Pons (tissue), 1 donor: ENCODE measurements at regions not wholly inside any gene's neighbourhood (a gene's known extent, or its start where the extent isn't known, plus 50 kb on each side); places are given as distances from the start of the nearest gene placed in this dataset.
A peak's percentile ranks its signal among the peaks of the same experiment; 100 is the strongest.
"Not testable (repeated sequence)": the region's sequence is repeated elsewhere in the genome, so short reads cannot be mapped to it uniquely, and the experiment has no call there.

ENCODE experiments used
- DNase-seq: peaks from one replicate; pipeline ENCODE4 v3.0.0-alpha.2; 2016; ENCODE audit warnings: low spot score

DNA sequence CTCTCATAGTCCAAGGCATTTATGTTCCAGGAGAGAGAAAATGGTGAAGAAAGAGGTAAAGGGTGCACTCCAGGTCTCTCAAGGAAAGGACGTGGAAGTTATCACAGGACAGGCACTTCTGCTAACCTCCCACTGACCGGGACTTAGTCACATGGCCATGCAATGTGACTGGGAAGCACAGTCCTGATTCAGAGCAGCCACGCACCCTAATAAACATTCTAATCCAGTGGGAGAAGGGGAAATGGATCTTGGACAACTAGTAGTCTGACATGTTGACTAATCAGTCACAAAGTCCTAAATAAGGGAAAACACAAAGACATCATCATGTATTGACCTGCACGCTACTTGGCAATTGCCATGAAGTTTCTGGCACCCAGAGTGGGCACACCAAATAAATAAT, 417.5 kb upstream of the ZMIZ1 start:
- DNase-seq: no peak

DNA sequence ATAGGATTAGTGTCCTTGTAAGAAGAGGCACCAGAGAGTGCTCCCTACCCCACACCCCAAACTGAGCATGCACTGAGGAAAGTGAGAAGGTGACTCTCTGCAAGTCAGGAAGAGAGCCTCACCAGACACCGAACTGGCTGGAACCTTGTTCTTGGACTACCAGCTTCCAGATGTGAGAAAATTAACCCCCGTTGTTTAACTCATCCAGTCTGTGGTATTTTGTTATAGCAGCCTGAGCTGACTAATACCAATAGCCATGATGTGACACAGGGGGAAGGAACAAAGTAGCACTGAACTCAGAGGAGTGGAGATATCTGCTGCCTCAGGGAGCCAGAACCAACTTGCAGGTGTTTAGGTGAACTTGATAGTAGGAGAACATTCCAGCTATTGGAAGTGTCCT, 415.2 kb upstream of the ZMIZ1 start:
- no peak for DNase-seq

DNA sequence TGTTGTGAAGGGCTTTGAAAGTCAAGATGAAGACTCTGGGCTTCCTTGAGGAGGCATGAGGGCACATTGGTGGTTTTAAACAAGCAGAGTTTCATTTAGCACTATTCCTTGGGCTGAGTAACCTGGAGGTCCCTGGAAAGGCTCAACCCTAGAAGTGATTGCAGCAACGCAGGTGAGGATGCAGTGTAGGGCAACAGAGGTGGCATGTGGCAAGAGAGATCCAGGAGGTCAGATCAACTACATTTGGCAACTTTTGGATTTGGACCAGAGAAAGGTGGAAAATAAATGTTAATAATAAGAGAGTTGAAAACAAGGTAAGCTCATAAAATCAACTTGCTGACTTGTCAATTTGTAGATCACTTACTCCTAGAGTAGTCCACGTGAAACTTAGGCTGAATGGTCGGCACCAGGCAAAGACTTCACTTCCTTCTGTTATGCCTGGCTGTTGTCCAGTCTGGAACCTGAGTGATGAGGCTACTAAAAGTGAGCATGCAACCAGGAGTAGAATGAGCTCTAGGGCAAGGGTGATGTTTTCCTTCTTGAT, 414.6 kb upstream of the ZMIZ1 start:
- no peak for DNase-seq

DNA sequence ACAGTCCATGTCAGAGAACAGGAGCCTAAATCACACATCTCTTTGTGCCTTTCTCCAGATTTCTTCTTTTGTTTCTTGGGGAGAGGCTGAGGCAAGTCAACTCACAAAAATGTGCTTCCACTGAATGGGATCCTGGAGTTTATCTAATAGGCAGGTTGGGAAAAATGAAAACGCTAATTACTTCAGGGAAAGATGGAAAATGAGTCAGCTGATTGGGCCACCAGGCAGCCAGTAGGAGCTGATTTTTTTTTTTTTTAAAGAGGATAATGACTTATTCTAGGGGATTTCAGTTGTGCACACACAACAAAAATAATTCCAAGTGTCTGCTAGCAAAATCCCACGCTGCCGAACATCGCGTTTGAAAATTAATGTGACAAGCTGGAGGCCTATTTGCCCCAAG, 412.8 kb upstream of the ZMIZ1 start:
- no peak for DNase-seq

DNA sequence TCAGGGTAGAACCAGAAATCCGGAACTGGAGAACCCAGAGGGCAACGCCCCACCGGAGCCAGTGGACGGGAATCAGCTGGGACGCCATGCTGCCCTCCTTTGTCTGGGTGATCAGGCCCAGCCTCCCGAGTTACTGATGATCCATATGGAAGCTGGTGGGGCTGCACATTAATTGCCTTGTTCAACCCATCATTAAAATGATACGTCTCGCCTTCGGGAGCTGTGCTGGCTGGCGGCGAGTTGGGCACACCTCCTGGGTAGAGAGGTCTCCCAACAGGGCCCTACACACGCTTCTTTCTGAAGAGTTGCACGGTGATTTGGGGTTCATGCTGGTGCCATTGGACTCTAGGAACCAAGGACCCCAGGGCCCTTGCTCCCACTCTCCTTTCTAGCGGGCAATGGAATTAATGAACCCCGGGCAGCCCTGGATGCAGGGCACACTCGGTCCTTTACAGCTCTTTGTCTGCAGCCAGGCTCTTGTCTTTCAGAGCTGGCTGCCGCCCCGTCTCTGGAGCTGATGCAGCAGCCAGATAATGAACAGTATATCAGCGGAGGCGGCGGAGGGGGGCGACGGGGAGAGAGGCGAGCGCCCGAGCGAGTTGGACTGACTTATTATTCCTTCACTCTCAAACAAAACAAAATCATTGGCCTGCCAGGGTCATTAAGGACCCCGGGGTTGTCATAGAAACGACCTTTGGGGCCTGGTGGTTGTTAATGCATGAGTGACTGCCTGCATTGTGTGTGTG, 412.2 kb upstream of the ZMIZ1 start:
- peak; percentile 69 for DNase-seq

DNA sequence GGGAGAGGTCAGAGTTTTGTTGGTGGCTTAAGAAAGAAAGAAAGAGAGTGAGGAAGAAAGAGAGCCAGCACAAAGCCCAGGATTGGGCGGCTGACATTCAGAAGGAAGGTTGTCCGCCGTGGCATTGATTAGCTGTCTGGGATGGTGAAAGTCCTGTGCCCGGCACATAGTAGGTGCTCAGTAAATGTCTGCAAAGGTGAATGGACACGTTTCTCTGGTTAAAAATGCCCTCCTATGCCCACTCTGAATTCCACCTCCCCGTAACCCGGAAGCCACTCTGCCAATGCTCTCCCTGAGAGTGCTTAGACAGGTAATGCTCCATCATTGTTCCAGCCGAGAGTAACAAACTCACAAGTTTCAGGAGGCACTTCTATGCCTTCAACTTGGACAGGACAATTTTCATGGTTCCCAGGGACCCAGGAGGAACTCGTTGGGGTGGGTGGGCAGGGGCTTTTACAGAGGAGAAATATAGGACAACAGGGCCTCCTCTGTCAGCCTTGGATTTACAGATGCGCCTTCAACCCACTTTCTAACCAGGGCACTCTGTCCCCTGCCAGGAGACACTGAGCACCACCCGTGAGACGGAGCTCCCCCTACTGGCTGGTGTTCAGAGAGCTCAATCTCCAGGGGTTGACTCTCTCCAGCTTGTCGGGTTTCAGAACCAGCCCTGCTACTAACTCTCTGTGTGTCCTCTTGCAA, 411.5 kb upstream of the ZMIZ1 start:
- peak; percentile 62 for DNase-seq

DNA sequence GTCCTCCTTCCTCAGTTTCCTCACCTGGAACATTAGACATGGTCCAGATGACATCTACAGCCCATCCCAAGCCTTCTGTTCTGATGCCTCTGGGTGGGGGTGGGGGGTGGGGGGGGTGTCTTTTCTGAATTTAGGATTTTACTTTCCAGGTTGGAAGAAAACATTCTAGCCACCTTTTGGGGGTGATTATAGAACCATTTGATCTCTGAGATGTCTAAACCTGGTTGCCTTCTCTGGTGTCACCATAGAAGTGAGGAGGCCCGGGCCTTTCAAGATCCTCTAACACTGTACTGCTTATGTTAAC, 411.0 kb upstream of the ZMIZ1 start:
- DNase-seq: no peak

DNA sequence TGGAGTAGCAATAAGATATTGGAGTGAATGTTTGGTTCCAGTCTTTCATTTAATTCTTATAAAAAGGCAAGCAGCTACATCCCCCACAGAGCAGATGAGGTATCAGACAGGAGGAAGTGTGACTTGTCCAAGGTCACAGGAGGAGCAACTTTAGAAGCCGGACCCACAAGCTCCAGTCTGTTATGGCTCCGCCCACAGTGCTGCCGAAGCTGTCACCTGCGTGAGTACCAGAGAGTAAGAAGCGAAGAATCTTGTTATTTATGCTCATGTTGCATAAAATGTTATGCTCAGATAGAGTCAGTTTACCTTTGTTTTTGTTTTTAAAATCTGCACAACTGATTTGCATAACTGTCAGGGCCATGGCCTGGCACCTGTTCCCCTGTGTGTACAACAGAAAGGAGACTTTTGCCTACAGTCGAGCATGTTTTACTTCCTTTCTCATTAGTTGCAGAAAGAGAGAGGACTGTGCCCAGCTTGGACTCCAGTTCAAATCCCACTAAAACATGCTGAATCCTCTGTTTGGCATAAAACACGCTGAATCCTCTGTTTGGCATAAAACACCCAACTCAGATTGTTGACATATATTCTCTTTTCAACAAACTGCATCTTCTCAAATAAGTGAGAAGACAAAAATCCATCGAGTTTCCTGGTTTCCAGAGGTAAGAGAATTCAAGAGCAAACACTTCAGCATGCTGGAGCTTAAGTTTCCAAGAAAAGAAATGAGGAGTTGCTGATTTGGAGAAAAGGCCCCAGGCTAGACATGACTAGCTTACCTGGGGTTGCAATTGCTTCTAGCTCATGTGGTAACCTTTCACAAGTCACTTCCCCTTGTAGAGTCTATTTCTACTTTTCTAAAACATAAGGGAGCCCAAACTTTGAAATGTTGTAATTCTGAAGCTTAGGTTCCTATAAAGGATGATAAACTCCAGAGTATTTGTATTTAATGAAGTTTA, 409.8 kb upstream of the ZMIZ1 start:
- no peak for DNase-seq

DNA sequence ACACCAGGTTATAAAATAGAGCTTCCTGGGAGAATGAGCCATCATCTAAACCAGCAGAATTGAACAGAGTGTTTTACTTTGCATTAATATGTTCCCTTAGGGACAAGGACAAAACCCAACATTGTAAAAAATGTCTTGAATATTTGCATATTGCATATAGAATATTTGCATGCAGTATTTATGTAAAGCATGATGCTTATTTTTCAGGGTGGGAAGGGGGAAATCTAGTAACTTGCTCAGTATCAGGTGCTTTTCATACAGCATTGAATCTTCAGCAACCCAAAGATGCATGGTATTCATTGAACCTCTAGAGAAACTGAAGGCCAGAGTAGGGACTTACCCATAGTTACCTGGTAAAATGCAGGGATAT, 409.2 kb upstream of the ZMIZ1 start:
- DNase-seq: no peak

DNA sequence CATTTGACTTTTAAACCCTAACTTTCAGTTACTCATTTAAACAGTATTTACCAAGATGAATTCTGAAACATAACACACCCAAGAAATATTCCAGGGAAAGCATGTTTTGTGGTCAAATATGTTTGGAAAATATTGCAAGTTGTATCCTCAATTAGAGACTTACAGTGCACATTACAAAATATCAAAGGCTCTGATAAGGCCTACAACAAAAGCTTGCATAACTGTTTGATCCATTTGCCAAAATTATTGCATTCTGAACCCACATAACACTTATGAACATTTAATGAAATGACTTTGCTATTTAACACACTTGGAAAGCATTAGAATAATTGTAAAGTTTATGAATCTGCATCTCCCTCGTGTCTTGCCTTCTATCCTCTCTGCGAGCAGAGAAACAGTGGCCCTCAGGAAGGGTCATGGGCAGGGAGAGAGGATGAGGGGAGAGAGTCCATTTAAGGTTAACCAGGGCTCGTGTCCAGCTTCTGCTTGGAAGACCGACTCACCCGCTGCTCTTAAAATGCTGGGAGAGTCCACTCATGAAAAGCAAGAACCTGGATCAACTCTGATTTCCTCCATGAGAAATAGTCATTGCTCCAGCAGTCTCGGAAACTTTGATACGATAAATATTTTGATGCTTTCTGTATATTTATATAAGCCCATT, 408.2 kb upstream of the ZMIZ1 start:
- no peak for DNase-seq

DNA sequence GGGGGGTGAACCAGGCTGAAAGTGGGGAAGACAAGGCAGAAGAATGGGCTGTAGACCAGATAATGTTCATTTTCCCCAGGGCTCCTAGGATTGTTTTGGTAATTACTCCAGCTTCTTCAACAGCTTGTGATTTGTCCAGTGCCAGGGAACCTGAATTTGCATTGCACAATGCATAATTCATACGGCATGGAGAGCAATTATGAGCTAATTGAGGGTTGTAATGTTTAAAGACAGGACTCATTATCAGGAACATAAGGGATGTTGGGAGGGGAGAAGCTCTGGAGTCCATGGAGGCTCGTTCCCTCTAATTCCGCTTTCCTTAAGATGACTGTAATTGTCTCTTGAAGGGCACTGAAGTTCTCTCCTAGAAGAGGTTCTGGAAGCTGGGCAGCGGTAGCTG, 405.0 kb upstream of the ZMIZ1 start:
- no peak for DNase-seq

DNA sequence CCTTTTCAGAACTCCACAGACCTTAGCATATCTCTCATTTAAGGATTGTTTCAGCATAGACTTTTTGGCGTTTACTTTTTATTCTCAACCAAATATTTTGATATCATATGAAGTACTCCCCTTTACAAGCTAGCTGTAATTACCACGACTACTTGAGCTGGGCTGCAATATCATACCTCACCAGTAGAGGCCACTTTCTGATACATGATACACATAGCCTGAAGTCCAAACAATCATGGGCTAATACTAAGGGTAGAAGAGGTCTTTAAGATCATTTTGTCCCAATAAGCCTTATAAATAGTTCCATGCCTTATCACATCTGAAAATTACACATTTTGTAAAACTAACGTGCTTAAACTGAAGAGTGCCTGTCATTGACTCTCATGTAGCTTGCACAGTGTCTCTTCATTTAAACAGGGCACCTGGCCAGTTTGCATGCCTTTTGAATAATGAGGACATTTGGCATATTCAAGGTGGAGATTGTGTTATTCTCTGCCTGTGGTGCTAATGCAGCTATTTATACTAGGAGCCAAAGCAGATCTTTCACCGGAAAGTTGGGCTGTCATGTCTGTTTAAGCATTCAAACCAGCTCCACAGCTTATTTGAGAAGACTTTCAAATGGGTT, 403.7 kb upstream of the ZMIZ1 start:
- no peak for DNase-seq

DNA sequence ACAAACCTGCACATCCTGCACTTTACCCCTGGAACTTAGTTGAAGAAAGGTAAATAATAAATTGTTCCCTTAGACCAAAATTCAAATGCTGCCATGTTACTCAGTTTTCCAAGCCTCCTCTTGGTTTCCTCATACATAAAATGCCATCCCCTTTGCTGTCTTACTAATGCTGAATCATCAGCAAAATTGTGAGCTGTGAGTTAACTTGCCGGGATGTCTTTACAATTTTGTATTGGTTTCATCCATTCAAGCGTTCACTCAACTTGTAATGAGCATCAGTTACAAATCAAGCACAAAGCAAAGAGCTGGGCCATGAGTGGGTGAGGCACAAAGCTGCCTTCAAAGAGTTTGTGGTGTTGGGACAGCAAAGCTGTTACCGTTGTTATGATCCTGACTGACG, 395.8 kb upstream of the ZMIZ1 start:
- no peak for DNase-seq

DNA sequence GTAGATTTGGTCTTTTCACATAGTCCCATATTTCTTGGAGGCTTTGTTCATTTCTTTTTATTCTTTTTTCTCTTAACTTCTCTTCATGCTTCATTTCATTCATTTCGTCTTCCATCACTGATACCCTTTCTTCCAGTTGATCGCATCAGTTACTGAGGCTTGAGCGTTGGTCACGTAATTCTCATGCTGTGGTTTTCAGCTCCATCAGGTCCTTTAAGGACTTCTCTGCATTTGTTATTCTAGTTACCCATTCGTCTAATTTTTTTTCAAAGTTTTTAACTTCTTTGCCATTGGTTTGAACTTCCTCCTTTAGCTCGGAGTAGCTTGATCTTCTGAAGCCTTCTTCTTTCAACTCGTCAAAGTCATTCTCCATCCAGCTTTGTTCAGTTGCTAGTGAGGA, 387.6 kb upstream of the ZMIZ1 start:
- not testable (repeated sequence) for DNase-seq

DNA sequence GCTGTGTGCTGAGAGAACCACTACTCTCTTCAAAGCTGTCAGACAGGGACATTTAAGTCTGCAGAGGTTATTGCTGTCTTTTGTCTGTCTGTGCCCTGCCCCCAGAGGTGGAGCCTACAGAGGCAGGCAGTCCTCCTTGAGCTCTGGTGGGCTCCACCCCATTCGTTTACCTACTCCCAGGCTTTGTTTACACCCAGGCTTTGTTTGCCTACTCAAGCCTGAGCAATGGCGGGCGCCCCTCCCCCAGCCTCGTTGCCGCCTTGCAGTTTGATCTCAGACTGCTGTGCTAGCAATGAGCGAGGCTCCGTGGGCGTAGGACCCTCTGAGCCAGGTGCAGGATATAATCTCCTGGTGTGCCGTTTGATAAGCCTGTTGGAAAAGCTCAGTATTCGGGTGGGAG, 386.8 kb upstream of the ZMIZ1 start:
- not testable (repeated sequence) for DNase-seq

DNA sequence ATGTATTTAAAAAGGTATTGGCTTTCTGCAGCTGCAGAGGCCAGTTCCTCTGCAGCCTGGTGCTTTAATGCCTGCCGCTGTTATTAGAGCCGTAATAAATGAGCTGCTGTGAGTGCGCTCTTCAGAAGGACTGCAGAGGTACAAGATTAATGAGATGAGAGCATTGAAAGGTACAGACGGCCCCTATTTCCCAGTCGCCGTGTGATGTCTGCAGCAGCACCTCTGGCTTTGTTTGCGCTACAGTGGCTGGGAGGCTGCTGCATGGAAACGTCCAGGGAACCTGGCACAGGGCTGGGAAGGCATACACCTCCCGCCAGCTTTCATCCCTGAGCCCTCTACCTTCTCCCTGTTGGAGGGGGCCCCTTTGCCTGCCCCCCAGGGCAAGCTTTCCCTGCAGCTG, 383.8 kb upstream of the ZMIZ1 start:
- DNase-seq: no peak

DNA sequence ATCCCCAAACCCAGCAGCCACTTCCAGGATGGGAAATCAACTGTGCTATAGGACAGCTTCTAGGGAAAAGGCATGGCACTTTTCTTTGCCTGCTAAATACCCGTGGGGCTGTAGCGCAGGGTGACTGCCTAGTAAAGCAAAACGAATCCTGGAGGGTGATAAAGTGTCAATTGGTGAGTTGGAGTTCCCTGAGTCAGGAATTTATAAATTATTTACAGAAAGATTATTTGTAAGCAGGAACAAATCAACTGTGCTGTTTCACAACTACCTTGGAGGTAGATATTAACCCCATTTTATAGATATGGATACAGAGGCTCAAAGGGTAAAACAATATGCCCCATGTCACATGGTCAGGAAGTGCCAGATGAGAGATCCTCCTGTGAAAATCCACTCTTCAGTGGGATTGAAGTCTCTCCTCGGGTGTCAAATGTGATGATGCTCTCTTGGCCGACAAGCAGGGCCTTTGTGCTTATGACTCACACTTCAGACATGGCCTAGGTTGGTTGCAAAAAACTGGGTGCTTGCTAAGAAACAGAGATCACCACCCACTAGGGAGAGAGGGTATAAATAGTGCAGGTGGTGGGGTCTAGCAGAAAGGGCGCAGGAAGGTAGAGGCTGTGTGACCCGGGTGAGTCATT, 383.2 kb upstream of the ZMIZ1 start:
- DNase-seq: no peak

DNA sequence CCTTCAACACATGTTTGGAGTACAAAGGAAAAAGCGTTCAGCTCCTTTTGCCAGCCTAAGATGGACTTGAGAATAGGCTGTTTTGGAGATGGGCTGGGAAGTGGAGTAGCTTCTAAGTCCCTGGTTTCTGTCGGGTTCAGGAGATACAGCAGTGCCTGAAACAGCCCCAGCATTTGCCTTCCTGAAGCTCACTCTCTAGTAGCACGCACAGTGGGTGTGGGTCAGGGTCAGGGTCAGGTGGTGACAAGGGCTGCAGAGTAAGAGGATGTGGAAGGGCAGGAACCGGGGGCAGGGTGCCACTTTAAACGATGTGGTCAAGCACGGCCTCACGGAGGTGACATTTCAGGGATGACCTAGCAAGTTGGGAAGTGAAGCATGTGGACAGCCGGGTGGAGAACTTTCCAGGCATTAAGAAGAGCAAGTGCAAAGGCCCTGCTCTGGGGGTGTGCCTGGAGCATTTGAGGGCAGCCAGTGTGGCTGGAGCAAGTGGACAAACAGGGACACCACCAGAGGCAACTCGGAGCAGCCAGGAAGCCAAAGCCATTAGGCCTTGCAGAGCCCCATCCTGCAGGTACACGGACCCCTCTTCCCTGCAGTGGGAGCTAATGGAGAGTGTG, 382.2 kb upstream of the ZMIZ1 start:
- DNase-seq: no peak

DNA sequence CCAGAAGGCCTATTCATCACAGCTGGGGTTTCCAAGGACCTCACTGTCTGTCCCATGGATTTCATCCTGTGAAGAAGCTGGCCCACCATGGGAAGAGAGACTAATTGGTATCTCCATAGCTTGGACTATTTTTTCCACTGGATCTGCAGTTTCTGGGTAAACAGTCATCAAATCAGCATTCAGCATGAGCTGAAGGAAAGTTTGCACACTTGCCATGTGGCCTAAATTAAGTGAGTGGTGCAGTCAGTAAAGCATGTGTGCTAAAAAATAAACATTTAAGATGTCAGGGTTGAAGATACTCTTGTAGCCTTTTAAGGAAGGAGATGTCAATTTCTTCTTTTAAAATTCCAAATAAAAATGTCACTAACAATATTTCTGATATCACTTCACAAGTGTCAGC, 381.1 kb upstream of the ZMIZ1 start:
- DNase-seq: no peak

DNA sequence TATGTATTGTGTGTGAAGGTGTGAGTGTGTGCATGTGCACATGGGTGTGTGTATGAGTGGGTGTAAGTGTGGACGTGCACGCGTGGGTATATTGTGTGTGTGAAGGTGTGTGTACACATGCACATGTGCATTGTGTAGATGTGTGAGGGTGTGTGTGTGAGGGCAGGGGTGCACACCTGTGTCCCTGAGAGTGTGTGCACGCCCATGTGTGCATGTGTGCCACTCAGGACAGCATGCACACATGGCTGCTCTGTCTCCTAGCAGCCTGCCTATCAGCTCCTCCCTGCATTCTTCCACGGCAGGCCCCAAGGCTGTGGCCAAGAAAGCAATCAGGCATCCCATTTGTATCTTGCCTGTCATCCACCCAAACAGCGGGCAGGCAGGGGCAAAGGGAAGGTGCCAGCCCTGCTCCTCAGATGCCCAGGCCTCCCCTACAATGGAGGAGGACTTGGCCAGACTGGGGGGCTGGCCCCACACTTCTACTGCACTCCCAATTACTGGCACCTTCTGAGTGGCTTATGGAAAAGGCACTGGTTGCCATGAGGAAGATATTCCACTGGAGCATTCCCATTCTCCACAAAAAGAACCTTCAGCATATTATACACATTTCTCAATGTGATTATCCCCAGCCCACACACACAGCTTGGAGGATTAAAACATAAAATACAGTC, 380.4 kb upstream of the ZMIZ1 start:
- no peak for DNase-seq
